Uterus (tissue), 2 donors: ENCODE measurements at regions not wholly inside any gene's neighbourhood (a gene's known extent, or its start where the extent isn't known, plus 50 kb on each side); places are given as distances from the start of the nearest gene placed in this dataset.

ENCODE experiments used
- POLR2A ChIP-seq, 2 donors: fragments of 450-650 bp; IDR thresholded peaks; one replicate each; pipeline ENCODE4 v1.6.1; 2016; ENCODE audit warnings: antibody characterized with exemption in 2 of 2, mild to moderate bottlenecking in 1 of 2, moderate library complexity in 1 of 2
- TF ChIP-seq, protein P1 (sequence below), 4 experiments: fragments of 200-600 bp in 2 of 4; fragments of 450-650 bp in 2 of 4; sonication (generic) in 2 of 4; IDR thresholded peaks; one replicate each; pipeline ENCODE4 v1.5.1; 2016 to 2019; ENCODE audit warnings: antibody characterized with exemption in 4 of 4, mild to moderate bottlenecking in 2 of 4, moderate library complexity in 1 of 4

DNA sequence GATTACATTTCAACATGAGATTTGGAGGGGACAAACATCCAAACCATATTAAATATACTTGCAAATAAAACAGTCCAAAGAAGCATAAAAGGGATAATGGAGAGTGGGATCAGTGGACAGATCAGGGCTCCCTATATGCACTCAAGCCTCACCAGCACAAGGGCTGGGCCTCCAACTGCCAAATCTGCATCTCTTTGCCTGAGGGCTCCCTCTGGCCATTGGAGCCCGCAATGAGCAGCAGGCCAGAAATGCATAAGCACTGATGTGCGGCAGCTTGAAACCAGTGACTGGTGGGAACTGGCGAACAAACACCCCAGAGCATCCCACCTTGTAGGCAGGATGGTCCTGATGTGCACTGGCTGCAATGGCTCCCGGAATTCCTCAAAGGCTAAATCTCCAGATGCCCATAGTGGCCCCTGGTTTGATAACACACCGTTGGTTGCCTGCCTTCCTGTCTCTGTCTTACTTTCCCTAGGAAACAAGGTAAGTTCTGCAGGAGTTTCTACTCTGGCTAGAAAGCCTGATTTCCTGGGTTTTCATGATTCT is 55.9 kb upstream of the POMGNT2 start:
- TF ChIP-seq, protein P1, sequence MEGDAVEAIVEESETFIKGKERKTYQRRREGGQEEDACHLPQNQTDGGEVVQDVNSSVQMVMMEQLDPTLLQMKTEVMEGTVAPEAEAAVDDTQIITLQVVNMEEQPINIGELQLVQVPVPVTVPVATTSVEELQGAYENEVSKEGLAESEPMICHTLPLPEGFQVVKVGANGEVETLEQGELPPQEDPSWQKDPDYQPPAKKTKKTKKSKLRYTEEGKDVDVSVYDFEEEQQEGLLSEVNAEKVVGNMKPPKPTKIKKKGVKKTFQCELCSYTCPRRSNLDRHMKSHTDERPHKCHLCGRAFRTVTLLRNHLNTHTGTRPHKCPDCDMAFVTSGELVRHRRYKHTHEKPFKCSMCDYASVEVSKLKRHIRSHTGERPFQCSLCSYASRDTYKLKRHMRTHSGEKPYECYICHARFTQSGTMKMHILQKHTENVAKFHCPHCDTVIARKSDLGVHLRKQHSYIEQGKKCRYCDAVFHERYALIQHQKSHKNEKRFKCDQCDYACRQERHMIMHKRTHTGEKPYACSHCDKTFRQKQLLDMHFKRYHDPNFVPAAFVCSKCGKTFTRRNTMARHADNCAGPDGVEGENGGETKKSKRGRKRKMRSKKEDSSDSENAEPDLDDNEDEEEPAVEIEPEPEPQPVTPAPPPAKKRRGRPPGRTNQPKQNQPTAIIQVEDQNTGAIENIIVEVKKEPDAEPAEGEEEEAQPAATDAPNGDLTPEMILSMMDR (IDR thresholded peaks at IDR 0.05) = no peak
- TF ChIP-seq POLR2A (IDR thresholded peaks at IDR 0.05) = no peak
